Ishikawa (cell line): ENCODE measurements at regions not wholly inside any gene's neighbourhood (a gene's known extent, or its start where the extent isn't known, plus 50 kb on each side); places are given as distances from the start of the nearest gene placed in this dataset.

Source experiments
- CEBPB ChIP-seq: IDR thresholded peaks from 2 replicates; pipeline ENCODE4 v1.6.1; 2012
- CREB1 ChIP-seq: IDR thresholded peaks from 2 replicates; pipeline ENCODE4 v1.6.1; 2012; ENCODE audit warnings: low read depth
- EGR1 ChIP-seq: IDR thresholded peaks from 2 replicates; pipeline ENCODE4 v1.6.1; 2012
- EP300 ChIP-seq: IDR thresholded peaks from 2 replicates; pipeline ENCODE4 v1.6.1; 2012; ENCODE audit warnings: borderline replicate concordance
- FOXM1 ChIP-seq: IDR thresholded peaks from 2 replicates; pipeline ENCODE4 v1.6.1; 2012; ENCODE audit warnings: low read depth, borderline replicate concordance
- NFIC ChIP-seq: IDR thresholded peaks from 2 replicates; pipeline ENCODE4 v1.6.1; 2012
- RAD21 ChIP-seq: IDR thresholded peaks from 2 replicates; pipeline ENCODE4 v1.6.1; 2012; ENCODE audit warnings: low read depth
- TAF1 ChIP-seq: IDR thresholded peaks from 2 replicates; pipeline ENCODE4 v1.6.1; 2012; ENCODE audit warnings: low read depth, mild to moderate bottlenecking
- TCF12 ChIP-seq: IDR thresholded peaks from 2 replicates; pipeline ENCODE4 v1.6.1; 2012; ENCODE audit warnings: low read depth
- TEAD4 ChIP-seq: IDR thresholded peaks from 2 replicates; pipeline ENCODE4 v1.6.1; 2012
- USF1 ChIP-seq: IDR thresholded peaks from 2 replicates; pipeline ENCODE4 v1.6.1; 2012
- YY1 ChIP-seq: IDR thresholded peaks from 2 replicates; pipeline ENCODE4 v1.6.1; 2012; ENCODE audit warnings: low read depth
- ZBTB7A ChIP-seq: IDR thresholded peaks from 2 replicates; pipeline ENCODE4 v1.6.1; 2012; ENCODE audit warnings: low read depth
- TF ChIP-seq, protein P1 (sequence below): IDR thresholded peaks from 2 replicates; pipeline ENCODE4 v1.6.1; 2012
- TF ChIP-seq, protein P2 (sequence below): IDR thresholded peaks from 2 replicates; pipeline ENCODE4 v1.6.1; 2012; ENCODE audit warnings: low read depth, mild to moderate bottlenecking

- TF ChIP-seq FOXM1 (no peak), TCF12 (no peak), USF1 (no peak), RAD21 (no peak), TEAD4 (no peak), ZBTB7A (no peak), TAF1 (no peak), YY1 (no peak)
- TF ChIP-seq, protein P1, sequence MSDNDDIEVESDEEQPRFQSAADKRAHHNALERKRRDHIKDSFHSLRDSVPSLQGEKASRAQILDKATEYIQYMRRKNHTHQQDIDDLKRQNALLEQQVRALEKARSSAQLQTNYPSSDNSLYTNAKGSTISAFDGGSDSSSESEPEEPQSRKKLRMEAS: no peak
Observed at GRCh38 chr5:159559337-159559736, 229.1 kb upstream of the IL12B start.

GRCh38 chr5:159560088-159560487 lies 229.8 kb upstream of the IL12B start:
- TF ChIP-seq FOXM1 (no peak), CREB1 (no peak), RAD21 (no peak), EGR1 (no peak), TAF1 (no peak), CEBPB (no peak), NFIC (no peak), TEAD4 (no peak), ZBTB7A (no peak), TCF12 (no peak), USF1 (no peak)
- TF ChIP-seq, protein P2, sequence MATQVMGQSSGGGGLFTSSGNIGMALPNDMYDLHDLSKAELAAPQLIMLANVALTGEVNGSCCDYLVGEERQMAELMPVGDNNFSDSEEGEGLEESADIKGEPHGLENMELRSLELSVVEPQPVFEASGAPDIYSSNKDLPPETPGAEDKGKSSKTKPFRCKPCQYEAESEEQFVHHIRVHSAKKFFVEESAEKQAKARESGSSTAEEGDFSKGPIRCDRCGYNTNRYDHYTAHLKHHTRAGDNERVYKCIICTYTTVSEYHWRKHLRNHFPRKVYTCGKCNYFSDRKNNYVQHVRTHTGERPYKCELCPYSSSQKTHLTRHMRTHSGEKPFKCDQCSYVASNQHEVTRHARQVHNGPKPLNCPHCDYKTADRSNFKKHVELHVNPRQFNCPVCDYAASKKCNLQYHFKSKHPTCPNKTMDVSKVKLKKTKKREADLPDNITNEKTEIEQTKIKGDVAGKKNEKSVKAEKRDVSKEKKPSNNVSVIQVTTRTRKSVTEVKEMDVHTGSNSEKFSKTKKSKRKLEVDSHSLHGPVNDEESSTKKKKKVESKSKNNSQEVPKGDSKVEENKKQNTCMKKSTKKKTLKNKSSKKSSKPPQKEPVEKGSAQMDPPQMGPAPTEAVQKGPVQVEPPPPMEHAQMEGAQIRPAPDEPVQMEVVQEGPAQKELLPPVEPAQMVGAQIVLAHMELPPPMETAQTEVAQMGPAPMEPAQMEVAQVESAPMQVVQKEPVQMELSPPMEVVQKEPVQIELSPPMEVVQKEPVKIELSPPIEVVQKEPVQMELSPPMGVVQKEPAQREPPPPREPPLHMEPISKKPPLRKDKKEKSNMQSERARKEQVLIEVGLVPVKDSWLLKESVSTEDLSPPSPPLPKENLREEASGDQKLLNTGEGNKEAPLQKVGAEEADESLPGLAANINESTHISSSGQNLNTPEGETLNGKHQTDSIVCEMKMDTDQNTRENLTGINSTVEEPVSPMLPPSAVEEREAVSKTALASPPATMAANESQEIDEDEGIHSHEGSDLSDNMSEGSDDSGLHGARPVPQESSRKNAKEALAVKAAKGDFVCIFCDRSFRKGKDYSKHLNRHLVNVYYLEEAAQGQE: no peak
- TF ChIP-seq, protein P1: no peak

DNA sequence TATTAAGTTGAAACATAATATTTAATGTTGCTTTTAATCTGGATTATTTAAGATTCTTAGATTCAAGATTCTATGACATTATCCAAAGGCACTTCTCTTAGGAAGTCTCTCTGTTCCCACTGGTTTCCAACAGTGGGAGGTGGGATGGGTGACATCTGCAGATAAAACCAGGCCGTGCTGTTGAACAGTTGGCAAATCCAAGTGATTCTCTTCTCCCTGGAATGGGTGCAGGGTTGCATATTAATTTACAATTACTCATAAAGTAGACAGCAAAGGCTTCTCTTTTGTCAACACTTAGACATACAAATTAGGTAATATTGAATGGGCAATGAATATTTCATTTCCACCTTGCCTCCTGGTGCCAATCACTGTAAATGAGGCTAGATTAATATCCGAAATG lies 233.7 kb upstream of the IL12B start:
- TF ChIP-seq, protein P1: no peak
- TF ChIP-seq, protein P2: no peak
- TF ChIP-seq ZBTB7A (no peak), TCF12 (no peak), USF1 (no peak), CREB1 (no peak), CEBPB (no peak), RAD21 (no peak), EGR1 (no peak), YY1 (no peak)

DNA sequence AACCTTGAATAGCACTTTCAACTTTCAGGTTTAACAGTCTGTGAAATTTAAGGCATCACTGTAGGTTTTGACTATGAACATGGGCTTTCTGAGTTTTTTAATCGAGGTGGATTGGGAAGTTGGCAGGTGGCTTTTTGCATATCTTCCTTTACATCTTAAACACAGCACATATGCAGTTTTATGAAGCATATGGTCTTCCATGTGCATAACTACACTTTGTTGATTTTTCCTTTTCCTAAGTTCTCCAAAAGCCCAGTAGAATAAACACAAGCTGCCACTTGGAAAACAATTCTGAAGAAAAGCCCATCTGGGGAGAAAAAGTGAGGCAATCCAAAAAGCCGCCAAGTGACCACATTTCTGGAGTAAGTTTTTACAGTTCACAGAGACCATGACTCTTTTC lies 236.5 kb upstream of the IL12B start:
- TF ChIP-seq CEBPB: no peak
- no peak for TF ChIP-seq YY1
- TF ChIP-seq TCF12: no peak
- TF ChIP-seq, protein P1: no peak
- no peak for TF ChIP-seq USF1
- TF ChIP-seq FOXM1: no peak
- TF ChIP-seq, protein P2: no peak
- no peak for TF ChIP-seq ZBTB7A
- no peak for TF ChIP-seq TEAD4
- TF ChIP-seq EP300: no peak
